KMS-11 (cell line): ENCODE measurements at regions not wholly inside any gene's neighbourhood (a gene's known extent, or its start where the extent isn't known, plus 50 kb on each side); places are given as distances from the start of the nearest gene placed in this dataset.

Experiments
- H2AFZ ChIP-seq: fragments of 200-600 bp; sonication (generic); 2 replicates; pipeline ENCODE4 v1.6.1; 2016; ENCODE audit warnings: antibody characterized with exemption, mixed run types, low read depth
- H3K27ac ChIP-seq: fragments of 200-600 bp; sonication (generic); 2 replicates; pipeline ENCODE4 v1.6.1; 2016; ENCODE audit warnings: mild to moderate bottlenecking, mixed run types
- H3K27me3 ChIP-seq: fragments of 200-600 bp; sonication (generic); 2 replicates; pipeline ENCODE4 v1.6.1; 2017; ENCODE audit warnings: mild to moderate bottlenecking, low read depth, mixed run types, moderate library complexity; ENCODE audit not compliant: insufficient read depth
- H3K36me3 ChIP-seq: fragments of 200-600 bp; sonication (generic); 2 replicates; pipeline ENCODE4 v1.6.1; 2017; ENCODE audit warnings: mild to moderate bottlenecking, mixed run types; ENCODE audit not compliant: insufficient read depth
- H3K4me1 ChIP-seq: fragments of 200-600 bp; sonication (generic); 2 replicates; pipeline ENCODE4 v1.6.1; 2016; ENCODE audit warnings: mild to moderate bottlenecking, low read depth, mixed run types; ENCODE audit not compliant: poor library complexity, severe bottlenecking
- H3K4me2 ChIP-seq: fragments of 200-600 bp; sonication (generic); 2 replicates; pipeline ENCODE4 v1.7.0; 2016; ENCODE audit warnings: mild to moderate bottlenecking, mixed run types
- H3K4me3 ChIP-seq: fragments of 200-600 bp; sonication (generic); IDR thresholded peaks from 2 replicates; pipeline ENCODE4 v1.6.1; 2017; ENCODE audit warnings: low read depth, low read length, mixed read lengths; ENCODE audit not compliant: insufficient read depth
- H3K79me2 ChIP-seq: fragments of 200-600 bp; sonication (generic); 2 replicates; pipeline ENCODE4 v1.6.1; 2016; ENCODE audit warnings: low read depth, mixed run types; ENCODE audit not compliant: insufficient read depth
- H3K9ac ChIP-seq: fragments of 200-600 bp; sonication (generic); 2 replicates; pipeline ENCODE4 v1.6.1; 2016; ENCODE audit warnings: mild to moderate bottlenecking, mixed run types
- H4K20me1 ChIP-seq: fragments of 200-600 bp; sonication (generic); 2 replicates; pipeline ENCODE4 v1.6.1; 2016; ENCODE audit warnings: mild to moderate bottlenecking, mixed run types; ENCODE audit not compliant: insufficient read depth
- TF ChIP-seq, protein P1 (sequence below): fragments of 200-600 bp; sonication (generic); conservative IDR thresholded peaks from 2 replicates; pipeline ENCODE4 v1.6.1; 2017; ENCODE audit warnings: low read depth, mild to moderate bottlenecking, antibody characterized with exemption, low read length, moderate library complexity, mixed read lengths

DNA sequence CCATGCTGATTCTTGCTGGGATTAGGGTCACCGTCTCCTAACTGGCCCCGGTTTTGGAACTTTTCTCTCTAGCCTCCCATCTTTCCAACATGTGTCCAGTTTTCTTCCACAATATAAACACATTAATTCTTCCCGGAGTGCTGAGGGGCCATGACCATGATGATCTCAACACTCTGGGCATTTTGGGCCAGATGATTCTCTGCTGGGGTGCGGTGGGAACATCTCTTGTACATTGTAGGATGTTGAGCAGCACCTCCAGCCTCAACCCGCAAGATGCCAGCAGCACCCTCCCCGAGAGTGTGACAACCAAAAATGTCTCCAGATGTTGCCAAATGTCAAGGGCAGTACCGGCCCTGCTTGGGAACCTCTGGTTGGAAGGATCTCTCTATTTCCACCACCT is 164.8 kb downstream of the TFAP2C start:
- H3K4me2 ChIP-seq, result no peak overlapping the region
- H3K27ac ChIP-seq, result no peak overlapping the region
- H3K27me3 ChIP-seq, result no peaks in the 10 kb centered on the region
- H3K9ac ChIP-seq, result no peak overlapping the region
- H3K79me2 ChIP-seq, result no peaks in the 10 kb centered on the region
- H4K20me1 ChIP-seq, result no peaks in the 10 kb centered on the region
- no peak overlapping the region for H3K4me3 ChIP-seq
- TF ChIP-seq, protein P1, sequence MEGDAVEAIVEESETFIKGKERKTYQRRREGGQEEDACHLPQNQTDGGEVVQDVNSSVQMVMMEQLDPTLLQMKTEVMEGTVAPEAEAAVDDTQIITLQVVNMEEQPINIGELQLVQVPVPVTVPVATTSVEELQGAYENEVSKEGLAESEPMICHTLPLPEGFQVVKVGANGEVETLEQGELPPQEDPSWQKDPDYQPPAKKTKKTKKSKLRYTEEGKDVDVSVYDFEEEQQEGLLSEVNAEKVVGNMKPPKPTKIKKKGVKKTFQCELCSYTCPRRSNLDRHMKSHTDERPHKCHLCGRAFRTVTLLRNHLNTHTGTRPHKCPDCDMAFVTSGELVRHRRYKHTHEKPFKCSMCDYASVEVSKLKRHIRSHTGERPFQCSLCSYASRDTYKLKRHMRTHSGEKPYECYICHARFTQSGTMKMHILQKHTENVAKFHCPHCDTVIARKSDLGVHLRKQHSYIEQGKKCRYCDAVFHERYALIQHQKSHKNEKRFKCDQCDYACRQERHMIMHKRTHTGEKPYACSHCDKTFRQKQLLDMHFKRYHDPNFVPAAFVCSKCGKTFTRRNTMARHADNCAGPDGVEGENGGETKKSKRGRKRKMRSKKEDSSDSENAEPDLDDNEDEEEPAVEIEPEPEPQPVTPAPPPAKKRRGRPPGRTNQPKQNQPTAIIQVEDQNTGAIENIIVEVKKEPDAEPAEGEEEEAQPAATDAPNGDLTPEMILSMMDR, result no peak
- no peaks in the 10 kb centered on the region for H3K36me3 ChIP-seq
- no peak overlapping the region for H2AFZ ChIP-seq
- H3K4me1 ChIP-seq, result no peaks in the 10 kb centered on the region

DNA sequence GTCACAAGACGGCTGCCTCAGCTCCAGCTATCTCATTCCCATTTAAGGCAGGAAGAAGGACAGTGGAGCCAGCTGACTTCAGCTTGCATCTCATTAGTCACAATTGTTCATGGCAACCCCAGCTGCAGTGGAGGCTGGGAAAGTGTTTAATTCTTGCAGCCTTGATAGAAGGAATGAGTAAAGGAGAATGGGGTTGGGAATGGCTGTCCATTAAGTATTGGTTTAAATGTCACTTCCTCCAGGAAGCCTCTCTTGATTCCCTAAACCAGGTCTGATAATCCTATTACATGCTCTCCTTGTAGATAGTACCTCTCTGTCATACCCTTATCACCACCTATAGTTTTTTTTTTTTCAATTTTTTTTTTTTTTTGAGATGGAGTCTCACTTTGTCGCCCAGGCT is 166.4 kb downstream of the TFAP2C start:
- Histone ChIP-seq H3K27ac (no peak overlapping the region), H3K9ac (no peak overlapping the region), H3K36me3 (no peaks in the 10 kb centered on the region), H3K4me1 (no peaks in the 10 kb centered on the region), H3K4me2 (no peak overlapping the region), H4K20me1 (no peaks in the 10 kb centered on the region), H2AFZ (no peak overlapping the region), H3K79me2 (no peaks in the 10 kb centered on the region), H3K27me3 (no peaks in the 10 kb centered on the region), H3K4me3 (no peak overlapping the region)
- TF ChIP-seq, protein P1, result no peak

DNA sequence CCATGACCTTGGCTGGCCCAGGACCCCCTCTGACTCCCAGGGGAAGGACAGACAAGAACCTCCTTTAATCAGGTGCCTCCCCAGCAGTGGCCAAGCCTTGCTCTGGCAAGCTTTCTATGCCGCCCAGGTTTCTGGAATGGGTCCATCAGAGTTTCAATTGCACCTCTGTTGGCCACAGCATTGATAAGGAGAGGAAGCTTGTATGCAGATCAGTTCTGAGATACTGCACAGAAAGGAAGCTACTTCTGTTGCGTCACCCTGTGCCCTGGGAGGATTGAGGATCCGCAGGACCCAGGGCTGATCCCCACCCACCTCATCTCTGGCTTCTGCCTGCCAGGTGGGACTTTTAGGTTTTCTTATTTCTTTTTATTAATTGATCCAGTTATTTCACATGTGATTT is 167.2 kb downstream of the TFAP2C start:
- TF ChIP-seq, protein P1, result no peak
- H3K4me3 ChIP-seq, result no peak overlapping the region
- H4K20me1 ChIP-seq, result no peaks in the 10 kb centered on the region
- H3K27ac ChIP-seq, result no peak overlapping the region
- H3K36me3 ChIP-seq, result no peaks in the 10 kb centered on the region
- H3K4me2 ChIP-seq, result no peak overlapping the region
- no peaks in the 10 kb centered on the region for H3K27me3 ChIP-seq
- H2AFZ ChIP-seq, result no peak overlapping the region
- no peaks in the 10 kb centered on the region for H3K79me2 ChIP-seq
- H3K4me1 ChIP-seq, result no peaks in the 10 kb centered on the region
- H3K9ac ChIP-seq, result no peak overlapping the region

DNA sequence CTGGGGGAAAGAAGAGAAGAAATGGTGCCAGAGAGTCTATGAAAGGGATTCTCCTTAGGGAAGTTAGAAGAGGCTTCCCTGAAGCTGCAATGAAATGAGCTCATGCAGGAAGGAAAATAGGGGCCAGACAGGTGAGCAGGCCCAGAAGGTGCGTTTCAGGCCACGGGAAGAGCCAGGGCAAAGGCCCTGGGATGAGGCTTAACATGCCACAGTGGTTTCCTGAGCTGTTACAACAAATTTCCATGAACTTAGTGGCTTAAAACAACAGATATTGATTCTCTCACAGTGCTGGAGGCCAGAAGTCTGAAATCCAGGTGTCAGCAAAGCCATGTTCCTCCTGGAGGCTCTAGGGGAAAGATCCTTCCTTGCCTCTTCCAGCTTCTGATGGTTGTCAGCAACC is 167.9 kb downstream of the TFAP2C start:
- Histone ChIP-seq H2AFZ (no peak overlapping the region), H3K9ac (no peak overlapping the region), H3K27ac (no peak overlapping the region), H3K27me3 (no peaks in the 10 kb centered on the region), H3K4me2 (no peak overlapping the region), H3K36me3 (no peaks in the 10 kb centered on the region), H3K79me2 (no peaks in the 10 kb centered on the region), H3K4me3 (no peak overlapping the region), H3K4me1 (no peaks in the 10 kb centered on the region), H4K20me1 (no peaks in the 10 kb centered on the region)
- TF ChIP-seq, protein P1, result no peak

DNA sequence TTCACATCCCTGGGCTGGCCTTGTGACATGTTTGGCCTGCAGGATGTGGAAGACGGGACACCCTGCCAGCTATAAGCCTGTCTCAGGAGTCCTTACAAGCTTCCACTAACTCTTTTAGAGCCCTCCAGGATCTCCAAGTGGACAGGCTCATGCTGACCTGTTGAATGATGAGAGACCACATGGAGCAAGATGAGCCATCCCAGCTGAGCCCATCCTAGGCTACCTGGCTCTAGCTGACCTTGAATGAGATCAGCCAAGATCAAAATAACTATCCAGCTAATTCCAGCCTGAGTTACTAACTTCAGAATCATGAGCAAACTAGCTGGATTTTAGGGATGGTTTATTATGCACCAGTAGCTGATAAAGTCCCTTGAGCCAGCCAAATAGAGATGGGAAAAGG is 169.5 kb downstream of the TFAP2C start:
- Histone ChIP-seq H3K36me3 (no peaks in the 10 kb centered on the region), H3K4me2 (no peak overlapping the region), H3K27me3 (no peaks in the 10 kb centered on the region), H3K9ac (no peak overlapping the region), H3K4me3 (no peak overlapping the region), H3K4me1 (no peaks in the 10 kb centered on the region), H4K20me1 (no peaks in the 10 kb centered on the region), H3K27ac (no peak overlapping the region), H3K79me2 (no peaks in the 10 kb centered on the region), H2AFZ (no peak overlapping the region)
- TF ChIP-seq, protein P1, result no peak
